ENCODE measurements at regions not wholly inside any gene's neighbourhood (a gene's known extent, or its start where the extent isn't known, plus 50 kb on each side); places are given as distances from the start of the nearest gene placed in this dataset.

- no peak for TF ChIP-seq EZH2 (IDR thresholded peaks at IDR 0.05; ENCODE audit: insufficient read depth, poor library complexity, severe bottlenecking)
- no peak for TF ChIP-seq EZH2phosphoT487 (IDR thresholded peaks at IDR 0.05; ENCODE audit: insufficient read depth, low read depth)
Observed at GRCh38 chr13:105991131-105991530, 544.3 kb downstream of the EFNB2 start.
